ENCODE measurements at regions not wholly inside any gene's neighbourhood (a gene's known extent, or its start where the extent isn't known, plus 50 kb on each side); places are given as distances from the start of the nearest gene placed in this dataset.

- no peak overlapping the region for H3K9ac ChIP-seq (ENCODE audit: low read depth, low read length, poor library complexity)
- no peak overlapping the region for H4K8ac ChIP-seq (ENCODE audit: low read depth, low read length)
- no peaks in the 10 kb centered on the region for H3K79me1 ChIP-seq (ENCODE audit: low read depth, low read length)
- no peak overlapping the region for H2AFZ ChIP-seq (ENCODE audit: low read length)
- no peak overlapping the region for H3K4me2 ChIP-seq (ENCODE audit: insufficient read depth, low read length, poor library complexity, severe bottlenecking)
- no peak overlapping the region for H3K23ac ChIP-seq (ENCODE audit: low read depth, low read length, poor library complexity)
- H4K91ac ChIP-seq (ENCODE audit: low read depth, low read length, poor library complexity), result no peak overlapping the region
- no peak overlapping the region for H3K4me3 ChIP-seq (ENCODE audit: low read length in 2 of 2)
- no peak overlapping the region for H3K14ac ChIP-seq (ENCODE audit: low read length)
- no peak overlapping the region for H3K27ac ChIP-seq (replicated peaks; ENCODE audit: low read length)
- DNase-seq (ENCODE audit: low spot score), result no peak
- peak overlapping the region; percentile 27 for H2AK5ac ChIP-seq (ENCODE audit: low read depth, low read length)
- no peak overlapping the region for H2BK12ac ChIP-seq (ENCODE audit: low read length)
- peak overlapping the region; percentile 15 for H2BK15ac ChIP-seq (ENCODE audit: low read length)
- peaks cover 0 to 2% of the 10 kb centered on the region in 2 donors for H3K36me3 ChIP-seq (replicated peaks in 1 of 2; ENCODE audit: control insufficient read depth in 2 of 2, insufficient read depth in 2 of 2, low read length in 2 of 2)
- peak overlapping the region; percentile 17 for H2BK5ac ChIP-seq (ENCODE audit: low read length)
- no CpG with 5 or more reads among the region's 34 CpGs for WGBS, 2 donors (ENCODE audit: extremely low coverage in 2 of 2, insufficient read length in 2 of 2, insufficient replicate concordance in 1 of 2)
- peak overlapping the region; percentile 52 for H3K18ac ChIP-seq (ENCODE audit: low read length)
- H2BK120ac ChIP-seq (ENCODE audit: low read depth, low read length), result no peak overlapping the region
- H3K4ac ChIP-seq (ENCODE audit: low read length), result no peak overlapping the region
- peaks cover 0 to 12% of the 10 kb centered on the region in 2 donors for H3K9me3 ChIP-seq (replicated peaks in 1 of 2; ENCODE audit: control insufficient read depth in 2 of 2, insufficient read depth in 1 of 2, low read depth in 1 of 2, low read length in 2 of 2)
- peaks cover 0 to 2% of the 10 kb centered on the region in 2 donors for H3K4me1 ChIP-seq (ENCODE audit: control insufficient read depth in 2 of 2, insufficient read depth in 1 of 2, low read depth in 1 of 2, low read length in 2 of 2)
- peaks cover 0 to 4% (median 0%) of the 10 kb centered on the region in 3 experiments for H3K27me3 ChIP-seq (ENCODE audit: control insufficient read depth in 3 of 3, insufficient read depth in 3 of 3, low read depth in 1 of 3, low read length in 3 of 3)
Observed at GRCh38 chr18:78123926-78124797, 855.5 kb upstream of the SALL3 start.

- Histone ChIP-seq H3K23ac (ENCODE audit: low read depth, low read length, poor library complexity) (no peak overlapping the region), H3K27me3 (ENCODE audit: control insufficient read depth in 3 of 3, insufficient read depth in 3 of 3, low read depth in 1 of 3, low read length in 3 of 3) (peaks cover 0 to 4% (median 3%) of the 10 kb centered on the region in 3 experiments)
- no CpG with 5 or more reads among the region's 7 CpGs for WGBS, 2 donors (ENCODE audit: extremely low coverage in 2 of 2, insufficient read length in 2 of 2, insufficient replicate concordance in 1 of 2)
Observed at GRCh38 chr18:78125206-78125896, 854.3 kb upstream of the SALL3 start.

DNA sequence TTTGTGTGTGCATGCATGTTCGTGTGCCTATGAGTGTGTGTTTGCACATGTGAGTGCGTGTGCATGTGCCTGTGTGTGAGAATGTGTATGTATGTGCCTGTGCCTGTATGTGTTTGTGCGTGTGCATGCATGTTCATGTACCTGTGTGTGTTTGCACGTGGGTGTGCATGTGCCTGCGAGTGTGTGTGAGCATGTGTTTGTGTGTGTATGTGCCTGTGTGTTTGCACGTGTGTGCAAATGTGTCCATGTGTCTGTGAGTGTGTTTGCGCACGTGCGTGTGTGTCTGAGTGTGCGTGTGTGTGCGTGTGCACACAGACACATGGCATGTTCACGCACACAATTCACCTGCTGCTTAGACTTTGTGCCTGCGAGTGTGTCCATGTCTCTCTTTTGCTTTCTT, 853.5 kb upstream of the SALL3 start:
- H2BK15ac ChIP-seq (ENCODE audit: low read length), result no peak overlapping the region
- H4K91ac ChIP-seq (ENCODE audit: low read depth, low read length, poor library complexity), result peak overlapping the region; percentile 81
- H2BK120ac ChIP-seq (ENCODE audit: low read depth, low read length), result no peak overlapping the region
- H3K4ac ChIP-seq (ENCODE audit: low read length), result no peak overlapping the region
- H3K18ac ChIP-seq (ENCODE audit: low read length), result peak overlapping the region; percentile 35
- peak overlapping the region; percentile 76 for H3K23ac ChIP-seq (ENCODE audit: low read depth, low read length, poor library complexity)
- H3K9ac ChIP-seq (ENCODE audit: low read depth, low read length, poor library complexity), result peak overlapping the region; percentile 68
- peaks cover 0 to 2% of the 10 kb centered on the region in 2 donors for H3K4me1 ChIP-seq (ENCODE audit: control insufficient read depth in 2 of 2, insufficient read depth in 1 of 2, low read depth in 1 of 2, low read length in 2 of 2)
- peaks cover 0 to 4% (median 3%) of the 10 kb centered on the region in 3 experiments for H3K27me3 ChIP-seq (ENCODE audit: control insufficient read depth in 3 of 3, insufficient read depth in 3 of 3, low read depth in 1 of 3, low read length in 3 of 3)
- H4K8ac ChIP-seq (ENCODE audit: low read depth, low read length), result peak overlapping the region; percentile 52
- no peak overlapping the region for H2AFZ ChIP-seq (ENCODE audit: low read length)
- no peak overlapping the region for H2BK5ac ChIP-seq (ENCODE audit: low read length)
- no peak overlapping the region for H3K4me2 ChIP-seq (ENCODE audit: insufficient read depth, low read length, poor library complexity, severe bottlenecking)
- H3K27ac ChIP-seq (replicated peaks; ENCODE audit: low read length), result no peak overlapping the region
- peak overlapping the region; percentile 94 for H3K14ac ChIP-seq (ENCODE audit: low read length)
- H3K79me1 ChIP-seq (ENCODE audit: low read depth, low read length), result no peaks in the 10 kb centered on the region
- no peak overlapping the region for H2AK5ac ChIP-seq (ENCODE audit: low read depth, low read length)
- peak overlapping the region; percentile 11 for H2BK12ac ChIP-seq (ENCODE audit: low read length)
- H3K9me3 ChIP-seq (replicated peaks in 1 of 2; ENCODE audit: control insufficient read depth in 2 of 2, insufficient read depth in 1 of 2, low read depth in 1 of 2, low read length in 2 of 2), result peaks cover 0 to 10% of the 10 kb centered on the region in 2 donors
- peak overlapping the region in 1 of 2 donors; percentile 0 for H3K4me3 ChIP-seq (ENCODE audit: low read length in 2 of 2)
- H3K36me3 ChIP-seq (replicated peaks in 1 of 2; ENCODE audit: control insufficient read depth in 2 of 2, insufficient read depth in 2 of 2, low read length in 2 of 2), result peaks cover 0 to 2% of the 10 kb centered on the region in 2 donors
- no CpG with 5 or more reads among the region's 13 CpGs for WGBS, 2 donors (ENCODE audit: extremely low coverage in 2 of 2, insufficient read length in 2 of 2, insufficient replicate concordance in 1 of 2)
- no peak for DNase-seq (ENCODE audit: low spot score)

More at GRCh38 chr18:78125206-78125896, 854.3 kb upstream of the SALL3 start:
- H3K4ac ChIP-seq (ENCODE audit: low read length), result no peak overlapping the region
- peak overlapping the region; percentile 33 for H2BK12ac ChIP-seq (ENCODE audit: low read length)
- DNase-seq (ENCODE audit: low spot score), result no peak
- H3K18ac ChIP-seq (ENCODE audit: low read length), result peak overlapping the region; percentile 24
- peaks cover 0 to 2% of the 10 kb centered on the region in 2 donors for H3K4me1 ChIP-seq (ENCODE audit: control insufficient read depth in 2 of 2, insufficient read depth in 1 of 2, low read depth in 1 of 2, low read length in 2 of 2)
- H2AK5ac ChIP-seq (ENCODE audit: low read depth, low read length), result no peak overlapping the region
- H3K14ac ChIP-seq (ENCODE audit: low read length), result peak overlapping the region; percentile 73
- H2BK15ac ChIP-seq (ENCODE audit: low read length), result no peak overlapping the region
- H3K4me3 ChIP-seq (ENCODE audit: low read length in 2 of 2), result peak overlapping the region in 1 of 2 donors; percentile 63
- peak overlapping the region; percentile 81 for H4K91ac ChIP-seq (ENCODE audit: low read depth, low read length, poor library complexity)
- H2AFZ ChIP-seq (ENCODE audit: low read length), result no peak overlapping the region
- no peak overlapping the region for H2BK5ac ChIP-seq (ENCODE audit: low read length)
- H3K9ac ChIP-seq (ENCODE audit: low read depth, low read length, poor library complexity), result peak overlapping the region; percentile 79
- peaks cover 0 to 2% of the 10 kb centered on the region in 2 donors for H3K36me3 ChIP-seq (replicated peaks in 1 of 2; ENCODE audit: control insufficient read depth in 2 of 2, insufficient read depth in 2 of 2, low read length in 2 of 2)
- peak overlapping the region; percentile 70 for H4K8ac ChIP-seq (ENCODE audit: low read depth, low read length)
- H3K27ac ChIP-seq (replicated peaks; ENCODE audit: low read length), result no peak overlapping the region
- H3K9me3 ChIP-seq (replicated peaks in 1 of 2; ENCODE audit: control insufficient read depth in 2 of 2, insufficient read depth in 1 of 2, low read depth in 1 of 2, low read length in 2 of 2), result peaks cover 0 to 10% of the 10 kb centered on the region in 2 donors
- H3K4me2 ChIP-seq (ENCODE audit: insufficient read depth, low read length, poor library complexity, severe bottlenecking), result no peak overlapping the region
- no peak overlapping the region for H2BK120ac ChIP-seq (ENCODE audit: low read depth, low read length)
- H3K79me1 ChIP-seq (ENCODE audit: low read depth, low read length), result no peaks in the 10 kb centered on the region

- Histone ChIP-seq H2BK15ac (ENCODE audit: low read length) (no peak overlapping the region), H3K9me3 (replicated peaks in 1 of 2; ENCODE audit: control insufficient read depth in 2 of 2, insufficient read depth in 1 of 2, low read depth in 1 of 2, low read length in 2 of 2) (peaks cover 0 to 10% of the 10 kb centered on the region in 2 donors), H3K4me2 (ENCODE audit: insufficient read depth, low read length, poor library complexity, severe bottlenecking) (no peak overlapping the region), H3K4me1 (ENCODE audit: control insufficient read depth in 2 of 2, insufficient read depth in 1 of 2, low read depth in 1 of 2, low read length in 2 of 2) (peaks cover 0 to 2% of the 10 kb centered on the region in 2 donors), H2AK5ac (ENCODE audit: low read depth, low read length) (no peak overlapping the region), H3K4me3 (ENCODE audit: low read length in 2 of 2) (no peak overlapping the region), H3K27ac (replicated peaks; ENCODE audit: low read length) (no peak overlapping the region), H3K14ac (ENCODE audit: low read length) (no peak overlapping the region), H2BK5ac (ENCODE audit: low read length) (no peak overlapping the region), H4K8ac (ENCODE audit: low read depth, low read length) (peak overlapping the region; percentile 52), H3K4ac (ENCODE audit: low read length) (no peak overlapping the region), H3K27me3 (ENCODE audit: control insufficient read depth in 3 of 3, insufficient read depth in 3 of 3, low read depth in 1 of 3, low read length in 3 of 3) (peaks cover 0 to 4% (median 3%) of the 10 kb centered on the region in 3 experiments), H3K23ac (ENCODE audit: low read depth, low read length, poor library complexity) (no peak overlapping the region), H3K79me1 (ENCODE audit: low read depth, low read length) (no peaks in the 10 kb centered on the region), H4K91ac (ENCODE audit: low read depth, low read length, poor library complexity) (peak overlapping the region; percentile 81), H2BK120ac (ENCODE audit: low read depth, low read length) (no peak overlapping the region), H2BK12ac (ENCODE audit: low read length) (no peak overlapping the region), H3K18ac (ENCODE audit: low read length) (peak overlapping the region; percentile 33), H3K36me3 (replicated peaks in 1 of 2; ENCODE audit: control insufficient read depth in 2 of 2, insufficient read depth in 2 of 2, low read length in 2 of 2) (peaks cover 0 to 2% of the 10 kb centered on the region in 2 donors), H3K9ac (ENCODE audit: low read depth, low read length, poor library complexity) (no peak overlapping the region), H2AFZ (ENCODE audit: low read length) (no peak overlapping the region)
- DNase-seq (ENCODE audit: low spot score), result no peak
- WGBS, 2 donors (ENCODE audit: extremely low coverage in 2 of 2, insufficient read length in 2 of 2, insufficient replicate concordance in 1 of 2), result no CpG with 5 or more reads among the region's 21 CpGs
Observed at GRCh38 chr18:78126536-78126935, 853.1 kb upstream of the SALL3 start.

Data from neuronal stem cell (in vitro differentiated cells).